OCI-LY1 (cell line): ENCODE measurements at regions not wholly inside any gene's neighbourhood (a gene's known extent, or its start where the extent isn't known, plus 50 kb on each side); places are given as distances from the start of the nearest gene placed in this dataset.

Experiments
- CTCF ChIP-seq: fragments of 200-600 bp; sonication (generic), shearing (Covaris generic); IDR thresholded peaks from 2 replicates; pipeline ENCODE4 v1.5.1; 2017; ENCODE audit warnings: mild to moderate bottlenecking, antibody characterized with exemption, low read length, moderate library complexity, mixed read lengths
- EZH2 ChIP-seq: fragments of 200-600 bp; sonication (generic), shearing (Covaris generic); IDR thresholded peaks from 2 replicates; pipeline ENCODE4 v1.8.0; 2017; ENCODE audit warnings: borderline replicate concordance, mixed run types, mild to moderate bottlenecking, antibody characterized with exemption, low read length, moderate library complexity, mixed read lengths

DNA sequence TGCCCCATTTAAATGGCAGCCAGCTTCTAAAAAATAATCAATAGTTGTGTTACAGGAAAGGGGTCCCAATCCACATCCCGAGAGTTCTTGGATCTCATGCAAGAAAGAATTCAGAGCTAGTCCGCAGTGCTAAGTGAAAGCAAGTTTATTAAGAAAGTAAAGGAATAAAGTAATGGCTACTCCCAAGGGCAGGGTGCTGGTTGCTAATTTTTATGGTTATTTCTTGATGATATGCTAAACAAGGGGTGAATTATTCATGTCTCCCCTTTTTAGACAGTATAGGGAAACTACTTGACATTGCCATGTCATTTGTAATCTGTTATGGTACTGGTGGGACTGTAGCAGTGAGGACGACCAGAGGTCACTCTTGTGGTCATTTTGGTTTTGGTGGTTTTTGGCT, 591.3 kb downstream of the LRFN5 start:
- TF ChIP-seq CTCF (no peak), EZH2 (no peak)
